Medulla oblongata (tissue), 1 donor: ENCODE measurements at regions not wholly inside any gene's neighbourhood (a gene's known extent, or its start where the extent isn't known, plus 50 kb on each side); places are given as distances from the start of the nearest gene placed in this dataset.
"Not testable (repeated sequence)": the region's sequence is repeated elsewhere in the genome, so short reads cannot be mapped to it uniquely, and the experiment has no call there.

ENCODE experiments used
- DNase-seq: peaks from one replicate; pipeline ENCODE4 v3.0.0-alpha.2; 2015; ENCODE audit errors: extremely low spot score

GRCh38 chr12:9367828-9368227, 159.6 kb upstream of the PZP start:
- DNase-seq = no peak

- DNase-seq = no peak
Observed at GRCh38 chr12:9367201-9367600, 159.0 kb upstream of the PZP start.

- no peak for DNase-seq
Observed at GRCh38 chr12:9365296-9365695, 157.1 kb upstream of the PZP start.

- peak; percentile 10 for DNase-seq
Observed at GRCh38 chr12:9364224-9365176, 156.3 kb upstream of the PZP start.

GRCh38 chr12:9363145-9363544, 154.9 kb upstream of the PZP start:
- no peak for DNase-seq

GRCh38 chr12:9361879-9362326, 153.7 kb upstream of the PZP start:
- no peak for DNase-seq

GRCh38 chr12:9354009-9354754, 146.0 kb upstream of the PZP start:
- DNase-seq = not testable (repeated sequence)

GRCh38 chr12:9351136-9351535, 142.9 kb upstream of the PZP start:
- DNase-seq = no peak

GRCh38 chr12:9349888-9350885, 142.0 kb upstream of the PZP start:
- DNase-seq = no peak

- DNase-seq = no peak
Observed at GRCh38 chr12:9348906-9349518, 140.8 kb upstream of the PZP start.

GRCh38 chr12:9347328-9348127, 139.3 kb upstream of the PZP start:
- DNase-seq = no peak

GRCh38 chr12:9346866-9347327, 138.7 kb upstream of the PZP start:
- DNase-seq = no peak

- DNase-seq = no peak
Observed at GRCh38 chr12:9345171-9345570, 137.0 kb upstream of the PZP start.

- DNase-seq = peak; percentile 50
Observed at GRCh38 chr12:9344541-9344940, 136.3 kb upstream of the PZP start.

- DNase-seq = no peak
Observed at GRCh38 chr12:9343731-9344130, 135.5 kb upstream of the PZP start.

- DNase-seq = no peak
Observed at GRCh38 chr12:9342614-9343353, 134.6 kb upstream of the PZP start.

GRCh38 chr12:9341260-9341585, 133.0 kb upstream of the PZP start:
- DNase-seq = no peak

- no peak for DNase-seq
Observed at GRCh38 chr12:9340422-9341259, 132.4 kb upstream of the PZP start.

GRCh38 chr12:9337656-9338055, 129.5 kb upstream of the PZP start:
- DNase-seq = no peak
